Non-pigmented ciliary epithelial cell (primary cell): ENCODE measurements at regions not wholly inside any gene's neighbourhood (a gene's known extent, or its start where the extent isn't known, plus 50 kb on each side); places are given as distances from the start of the nearest gene placed in this dataset.
"Not testable (repeated sequence)": the region's sequence is repeated elsewhere in the genome, so short reads cannot be mapped to it uniquely, and the experiment has no call there.

ENCODE experiments used
- DNase-seq: peaks from one replicate; pipeline ENCODE4 v3.0.0-alpha.2; 2010; ENCODE audit warnings: low read depth

DNA sequence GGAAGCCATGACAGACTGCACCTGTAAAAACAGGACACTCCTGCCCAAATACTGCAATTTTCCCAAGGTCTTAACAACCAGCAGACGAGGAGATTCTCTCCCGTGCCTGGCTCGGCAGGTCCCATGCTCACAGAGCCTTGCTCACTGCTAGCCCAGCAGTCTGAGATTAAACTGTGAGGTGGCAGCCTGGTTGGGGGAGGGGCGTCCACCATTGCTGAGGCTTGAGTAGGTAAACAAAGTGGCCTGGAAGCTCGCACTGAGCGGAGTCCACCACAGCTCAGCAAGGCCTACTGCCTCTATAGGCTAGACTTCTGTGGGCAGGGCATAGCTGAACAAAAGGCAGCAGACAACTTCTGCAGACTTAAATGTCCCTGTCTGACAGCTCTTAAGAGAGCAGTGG is 80.3 kb downstream of the ANXA5 start:
- DNase-seq = not testable (repeated sequence)

DNA sequence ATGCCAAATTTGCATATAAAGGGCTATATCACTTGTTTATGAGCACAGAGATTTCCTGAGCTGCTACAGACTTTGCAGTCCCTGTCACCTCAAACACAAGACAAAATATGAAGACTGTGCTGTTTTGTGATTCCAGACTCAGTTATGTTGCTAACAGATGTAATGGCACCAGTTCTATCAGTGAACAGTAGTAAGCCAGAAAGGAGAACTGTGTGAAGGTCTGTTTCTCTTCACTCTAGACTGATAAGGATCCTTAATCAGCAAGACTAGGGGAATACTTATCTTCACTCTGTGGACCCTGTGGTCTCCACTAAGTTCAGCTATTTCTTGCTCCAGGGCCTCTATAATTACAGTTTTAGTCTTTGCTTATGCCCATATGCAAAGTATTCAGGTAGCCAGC is 82.7 kb downstream of the ANXA5 start:
- no peak for DNase-seq

DNA sequence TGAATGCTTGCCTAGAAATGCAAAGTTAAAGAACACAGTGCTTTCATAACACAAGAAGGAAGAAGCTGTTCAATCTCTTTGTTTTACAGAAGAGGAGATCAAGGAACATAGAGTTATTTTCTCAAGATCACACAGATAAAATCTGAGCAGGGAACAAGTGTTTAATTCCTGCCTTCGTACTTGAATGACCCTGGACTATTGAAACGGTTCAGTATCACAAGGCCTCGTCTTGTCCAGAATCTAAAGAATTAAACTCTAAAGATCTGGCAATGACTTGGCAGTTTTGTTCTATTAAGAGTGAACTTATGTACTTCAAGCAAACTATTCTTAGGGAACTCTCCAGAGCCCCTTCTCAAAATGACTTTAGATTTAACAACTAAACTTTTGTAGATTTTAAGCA is 97.7 kb downstream of the ANXA5 start:
- no peak for DNase-seq

DNA sequence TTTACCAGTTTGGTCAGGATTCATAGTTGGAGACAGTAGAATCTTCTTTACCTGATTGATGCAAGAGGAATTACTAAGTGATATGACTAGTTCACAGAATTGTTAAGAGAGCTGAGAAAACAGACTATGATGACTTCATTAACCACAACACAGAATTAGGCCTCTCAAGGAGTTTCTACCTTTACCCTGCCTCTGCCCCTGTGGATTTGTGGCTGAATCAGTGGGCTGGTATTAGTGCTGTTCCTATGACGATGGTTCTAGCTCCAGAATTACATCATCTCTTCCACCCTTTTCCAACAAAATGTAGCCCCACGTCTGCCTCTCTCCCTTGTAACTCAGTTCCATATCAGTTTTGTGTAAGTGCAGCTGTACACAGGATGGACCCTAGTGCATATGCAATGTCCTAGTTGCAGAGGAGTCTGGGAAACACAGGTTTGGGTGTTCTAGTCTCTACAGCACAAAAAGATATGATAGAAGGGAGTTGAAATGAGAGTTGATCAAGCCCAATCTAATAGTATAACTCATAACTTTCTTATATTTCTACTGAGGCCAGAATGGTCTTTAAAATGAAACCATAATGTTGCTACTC is 99.3 kb downstream of the ANXA5 start:
- DNase-seq = peak; percentile 47

DNA sequence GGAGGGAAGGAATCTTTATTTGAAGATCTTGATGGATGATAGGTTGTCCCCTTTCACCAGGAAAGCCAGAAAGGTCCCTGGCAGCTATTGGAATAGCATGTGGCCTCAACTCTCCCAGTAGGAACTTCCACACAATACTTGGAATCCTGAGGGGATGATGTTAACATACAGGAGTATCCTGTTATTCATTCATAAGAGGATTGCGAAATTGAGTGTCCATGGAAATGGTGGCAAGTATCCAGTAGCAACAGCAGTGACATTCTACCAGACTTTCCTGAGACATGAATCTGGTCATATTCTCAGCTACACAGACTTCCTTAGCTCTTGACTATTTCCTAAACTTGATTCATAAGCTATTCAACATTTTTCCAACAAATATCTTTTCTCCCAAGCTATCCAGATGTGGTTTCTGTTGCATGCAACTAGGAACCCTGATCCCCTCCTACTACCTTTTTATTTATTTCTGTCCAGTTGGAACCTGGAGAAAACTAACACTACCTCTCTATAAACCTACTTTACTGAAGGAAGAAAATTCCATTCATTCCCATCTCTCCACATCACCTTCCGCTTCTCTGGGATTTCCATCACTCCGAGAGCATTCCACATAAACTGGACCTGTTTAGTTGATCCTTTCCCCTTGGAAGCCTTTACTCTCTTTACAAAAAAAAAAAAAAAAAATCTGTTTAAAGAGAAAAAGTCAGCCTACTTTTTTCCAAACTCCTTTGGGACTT is 101.8 kb downstream of the ANXA5 start:
- DNase-seq = peak; percentile 20

DNA sequence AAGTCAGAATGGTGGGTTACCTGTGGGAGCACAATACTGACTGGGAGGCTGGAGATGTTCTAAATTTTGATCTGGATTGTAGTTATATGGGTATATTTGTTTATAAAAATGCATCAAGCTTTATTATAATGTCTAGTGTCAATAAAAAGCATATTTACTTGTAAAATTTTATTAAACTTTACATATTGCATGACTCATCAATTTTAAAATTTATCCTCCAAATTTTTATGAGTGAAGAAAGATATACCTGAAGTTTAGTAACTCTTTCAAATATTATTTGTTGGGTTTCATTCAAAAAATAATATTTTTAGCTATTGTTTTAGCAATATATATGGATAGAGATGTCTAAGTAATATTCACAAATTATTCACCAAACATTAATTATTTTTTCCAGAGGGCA is 103.0 kb downstream of the ANXA5 start:
- no peak for DNase-seq

DNA sequence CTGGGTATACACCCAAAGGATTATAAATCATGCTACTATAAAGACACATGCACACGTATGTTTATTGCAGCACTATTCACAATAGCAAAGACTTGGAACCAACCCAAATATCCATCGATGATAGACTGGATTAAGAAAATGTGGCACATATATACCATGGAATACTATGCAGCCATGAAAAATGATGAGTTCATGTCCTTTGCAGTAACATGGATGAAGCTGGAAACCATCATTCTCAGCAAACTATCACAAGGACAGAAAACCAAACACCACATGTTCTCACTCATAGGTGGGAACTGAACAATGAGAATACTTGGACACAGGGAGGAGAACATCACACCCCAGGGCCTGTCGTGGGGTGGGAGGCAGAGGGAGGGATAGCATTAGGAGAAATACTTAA is 104.5 kb downstream of the ANXA5 start:
- not testable (repeated sequence) for DNase-seq

DNA sequence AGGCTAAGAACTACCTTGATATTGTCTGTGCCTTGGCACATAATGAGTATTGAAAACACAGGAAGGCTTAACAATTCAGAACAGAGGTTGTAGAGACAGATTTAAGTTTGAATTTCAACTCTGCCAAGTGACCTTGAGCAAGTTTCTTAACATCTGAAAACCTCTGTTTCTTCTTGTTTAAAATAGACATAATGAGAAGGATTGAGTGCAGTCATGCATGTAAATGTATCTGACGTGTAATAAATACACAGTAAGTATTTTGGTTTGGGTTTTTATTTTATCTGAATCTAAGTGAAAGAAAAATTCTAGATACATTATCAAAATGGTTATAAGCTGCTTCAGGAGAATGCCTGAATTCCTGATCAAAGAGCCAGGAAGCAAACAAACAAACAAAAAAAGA is 111.9 kb downstream of the ANXA5 start:
- no peak for DNase-seq

DNA sequence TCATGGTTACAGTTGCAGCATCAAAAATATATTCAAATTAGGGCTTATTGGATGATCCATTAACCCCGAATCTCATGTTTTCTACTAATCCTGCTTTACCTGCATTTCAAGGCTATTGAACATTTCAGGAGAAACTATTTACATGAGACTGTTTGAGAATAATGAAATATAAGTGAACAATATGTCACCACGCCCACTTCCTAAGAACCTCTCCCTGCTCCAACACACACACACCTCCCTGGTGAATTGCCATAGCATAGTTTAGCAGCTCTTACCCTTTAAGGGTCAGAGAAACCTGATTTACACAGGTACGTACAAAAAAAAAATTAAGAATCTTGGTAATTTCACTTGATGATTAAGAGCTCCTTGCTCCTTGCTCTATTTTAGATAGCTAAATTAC is 113.4 kb downstream of the ANXA5 start:
- no peak for DNase-seq

DNA sequence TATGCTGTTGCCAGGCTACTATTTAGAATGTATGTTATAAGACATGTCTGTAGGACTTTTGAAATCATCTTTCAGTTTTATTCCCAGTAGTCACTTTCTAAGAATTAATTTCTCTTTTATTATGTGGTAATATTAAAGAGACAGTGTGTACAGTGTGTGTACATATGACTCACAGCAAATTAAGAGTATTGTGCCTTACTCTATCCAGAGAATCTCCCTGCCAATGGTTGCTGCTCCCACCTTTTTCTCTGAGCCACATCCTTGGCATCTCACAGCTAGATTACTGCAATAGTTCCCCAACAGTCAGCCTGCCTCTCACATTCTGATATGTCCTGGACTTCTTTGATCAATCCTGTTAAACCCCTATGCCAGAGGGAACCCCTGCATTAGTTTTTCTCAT is 114.5 kb downstream of the ANXA5 start:
- no peak for DNase-seq

DNA sequence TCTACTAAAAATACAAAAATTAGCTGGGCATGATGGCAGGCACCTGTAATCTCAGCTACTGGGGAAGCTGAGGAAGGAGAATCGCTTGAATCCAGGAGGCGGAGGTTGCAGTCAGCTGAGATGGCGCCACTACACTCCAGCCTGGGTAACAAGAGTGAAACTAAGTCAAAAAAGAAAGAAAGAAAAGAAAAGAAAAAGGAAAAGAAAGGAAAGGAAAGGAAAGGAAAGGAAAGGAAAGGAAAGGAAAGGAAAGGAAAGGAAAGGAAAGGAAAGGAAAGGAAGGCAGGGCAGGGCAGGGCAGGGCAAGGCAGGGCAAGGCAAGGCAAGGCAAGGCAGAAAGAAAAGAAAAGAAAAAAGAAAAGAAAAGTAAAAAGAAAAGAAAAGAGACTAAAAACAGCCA is 121.4 kb downstream of the ANXA5 start:
- DNase-seq = not testable (repeated sequence)

DNA sequence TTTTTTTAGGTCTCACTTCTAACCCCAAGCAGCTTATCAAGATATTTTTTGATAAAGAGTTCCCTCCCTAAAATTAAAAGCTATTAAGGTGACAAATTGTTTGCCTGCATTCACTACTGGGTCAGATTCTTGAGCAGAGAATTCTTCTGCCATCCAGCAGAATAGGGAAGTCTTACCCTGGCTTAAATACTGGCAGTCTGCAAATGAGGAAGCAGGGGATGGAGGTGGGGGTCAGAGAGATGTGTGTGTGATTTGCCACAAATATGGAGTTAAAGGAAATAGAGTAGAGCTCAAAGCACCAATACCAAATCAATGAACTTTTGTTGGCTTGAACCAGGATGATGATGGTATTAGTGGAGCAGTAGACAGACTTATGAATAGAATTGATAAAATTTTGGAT is 122.2 kb downstream of the ANXA5 start:
- no peak for DNase-seq

DNA sequence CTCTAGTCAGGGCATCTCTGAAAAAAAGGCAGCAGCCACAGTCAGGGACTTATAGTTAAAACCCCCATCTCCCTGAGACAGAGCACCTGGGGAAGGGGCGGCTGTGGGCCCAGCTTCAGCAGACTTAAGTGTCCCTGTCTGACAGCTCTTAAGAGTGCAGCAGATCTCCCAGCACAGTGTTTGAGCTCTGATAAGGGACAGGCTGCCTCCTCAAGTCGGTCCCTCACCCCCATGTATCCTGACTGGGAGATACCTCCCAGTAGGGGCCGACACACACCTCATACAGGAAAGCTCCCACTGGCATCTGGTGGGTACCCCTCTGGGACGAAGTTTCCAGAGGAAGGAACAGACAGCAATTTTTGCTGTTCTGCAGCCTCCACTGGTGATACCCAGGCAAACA is 129.0 kb downstream of the ANXA5 start:
- no peak for DNase-seq

DNA sequence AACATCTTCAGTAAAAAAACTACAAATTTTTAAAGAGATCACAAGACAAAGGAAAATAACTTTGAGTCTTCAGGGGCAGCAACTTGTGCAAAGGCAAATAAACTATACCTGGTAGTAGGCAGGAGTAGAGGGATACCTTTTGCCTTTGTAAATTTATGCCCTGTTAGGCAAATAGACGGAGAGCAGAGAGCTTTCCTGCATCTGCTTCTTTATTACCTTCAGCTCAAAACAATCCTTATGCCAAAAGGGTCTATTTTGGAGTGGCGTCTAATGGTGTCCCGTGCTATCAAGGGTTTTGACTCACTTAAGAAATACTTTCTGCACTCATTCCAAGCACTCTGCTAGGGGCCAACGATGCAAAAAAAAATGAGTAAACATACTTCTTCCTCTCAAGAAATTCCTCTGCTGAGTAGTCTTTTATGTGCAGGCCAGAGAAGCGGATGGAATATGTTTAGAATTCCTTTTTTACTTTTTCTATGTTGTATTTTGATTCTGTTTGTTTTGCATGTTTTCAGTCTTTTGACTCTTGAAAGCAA is 131.9 kb downstream of the ANXA5 start:
- DNase-seq = no peak

DNA sequence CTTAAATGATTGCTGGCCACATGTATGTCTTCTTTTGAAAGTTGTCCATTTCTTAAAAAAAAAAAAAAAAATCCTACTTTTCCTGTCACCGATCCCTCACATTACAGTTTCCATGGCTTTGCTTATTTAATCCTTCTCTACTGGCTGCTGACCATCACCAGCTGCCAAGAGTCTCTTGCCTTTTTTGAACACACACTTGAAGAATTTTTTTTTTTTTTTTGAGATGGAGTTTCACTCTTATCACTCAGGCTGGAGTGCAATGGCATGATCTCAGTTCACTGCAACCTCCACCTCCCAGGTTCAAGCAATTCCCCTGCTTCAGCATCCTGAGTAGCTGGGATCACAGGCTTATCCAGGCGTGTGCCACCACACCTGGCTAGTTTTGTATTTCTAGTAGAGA is 134.0 kb downstream of the ANXA5 start:
- DNase-seq = no peak

DNA sequence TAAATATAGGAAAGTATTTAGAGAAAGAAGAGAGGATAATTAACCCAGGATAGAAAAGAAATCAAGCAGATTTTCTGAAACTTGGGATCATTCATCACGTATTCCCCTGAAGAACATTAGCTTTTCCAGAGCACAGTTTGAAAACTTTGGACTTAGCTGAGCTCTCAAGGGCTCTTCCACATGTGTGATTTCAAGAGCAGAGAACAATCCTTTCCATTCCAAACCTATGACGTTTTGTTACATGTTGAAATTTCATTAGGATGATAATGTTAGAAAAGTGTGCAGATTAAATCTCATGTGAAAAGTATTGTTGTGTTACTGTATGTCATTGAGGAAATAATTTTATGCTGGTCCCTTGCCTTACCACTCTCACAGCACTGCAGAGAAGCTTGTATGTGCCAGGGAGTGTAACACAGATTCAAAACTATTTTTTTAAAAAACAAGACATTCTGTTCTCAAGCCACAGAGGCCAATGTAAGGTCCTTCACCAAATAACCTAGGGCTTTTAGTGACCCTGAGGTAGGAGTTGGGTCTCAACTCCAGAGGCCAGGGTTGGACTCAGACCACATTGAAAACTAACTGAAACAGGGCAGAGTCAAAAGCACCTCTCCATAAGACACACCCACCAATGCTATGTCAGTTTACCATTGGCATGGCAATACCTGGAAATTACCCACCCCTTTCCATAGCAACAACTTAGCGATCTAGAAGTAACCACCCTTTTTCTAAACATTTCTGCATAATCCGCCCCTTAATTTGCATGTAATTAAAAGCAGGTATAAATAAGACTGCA is 141.3 kb downstream of the ANXA5 start:
- no peak for DNase-seq

DNA sequence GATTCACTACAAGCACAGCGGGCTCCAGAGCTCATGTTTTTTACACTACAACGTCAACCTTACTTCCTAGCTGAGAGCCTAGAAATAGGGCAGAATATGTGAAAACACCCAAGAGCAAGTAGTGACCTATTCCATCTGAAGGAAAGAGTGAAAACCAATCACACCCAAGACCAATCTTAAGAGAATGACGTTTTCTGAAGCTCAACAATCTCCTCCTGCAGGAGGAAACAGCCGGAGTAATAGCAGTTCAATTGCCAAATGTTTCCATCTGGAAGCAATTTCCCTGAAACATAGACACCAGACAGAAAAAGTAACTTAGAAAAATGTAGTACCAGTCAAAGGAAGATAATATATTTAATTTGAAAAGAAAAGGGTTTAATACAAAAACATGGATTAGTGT is 142.4 kb downstream of the ANXA5 start:
- no peak for DNase-seq

DNA sequence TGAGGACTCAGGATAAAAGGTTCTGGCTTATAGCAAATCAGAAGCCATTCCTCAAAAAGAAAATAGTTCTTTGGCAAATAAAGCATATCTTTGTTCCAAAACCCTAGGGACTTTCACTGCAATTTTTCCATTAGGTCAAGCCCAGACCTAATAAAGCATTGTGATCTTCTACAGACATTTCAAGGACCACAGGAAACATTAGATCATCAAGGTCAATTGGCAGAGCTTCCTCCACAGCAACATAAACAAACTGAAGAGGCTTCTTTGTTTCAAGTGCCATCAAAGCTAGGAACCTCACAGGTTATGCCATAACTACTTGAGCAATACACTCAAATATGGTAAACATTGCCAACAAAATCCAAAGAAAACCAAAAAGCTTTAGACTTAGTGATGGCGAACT is 144.9 kb downstream of the ANXA5 start:
- DNase-seq = no peak

DNA sequence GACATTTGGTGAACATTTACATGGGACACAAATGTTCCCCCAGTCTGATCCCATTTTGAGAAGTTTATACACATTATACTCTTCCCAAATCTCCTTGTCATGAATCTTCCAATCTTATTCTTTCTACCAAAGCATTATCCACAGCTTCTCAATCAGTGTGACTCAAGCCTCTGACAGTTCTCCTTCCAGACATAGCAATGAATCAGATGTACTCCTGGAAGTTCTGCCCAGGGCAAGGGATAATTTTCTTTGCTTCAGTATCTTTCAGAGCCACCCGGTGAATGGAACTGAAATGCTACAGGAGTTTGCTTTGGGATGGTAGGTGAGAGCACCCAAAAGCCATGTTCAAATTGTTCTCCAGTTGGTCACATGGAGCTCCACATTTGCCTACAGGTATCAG is 145.5 kb downstream of the ANXA5 start:
- no peak for DNase-seq

DNA sequence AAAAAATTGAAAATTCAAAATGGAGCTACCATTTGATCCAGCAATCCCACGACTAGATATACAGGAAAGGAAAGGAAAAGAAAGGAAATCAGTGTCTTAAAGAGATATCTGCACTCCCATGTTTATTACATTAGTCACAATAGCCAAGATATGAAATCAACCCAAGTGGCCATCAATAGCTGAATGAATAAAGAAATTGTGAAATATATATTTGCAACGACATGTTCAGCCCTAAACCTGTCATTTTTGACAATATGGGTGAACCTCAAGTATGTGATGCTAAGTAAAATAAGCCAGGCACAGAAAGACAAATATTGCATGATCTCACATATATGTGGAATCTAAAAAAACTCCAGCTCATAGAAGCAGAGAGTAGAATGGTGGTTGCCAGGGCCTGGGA is 155.1 kb downstream of the ANXA5 start:
- no peak for DNase-seq

DNA sequence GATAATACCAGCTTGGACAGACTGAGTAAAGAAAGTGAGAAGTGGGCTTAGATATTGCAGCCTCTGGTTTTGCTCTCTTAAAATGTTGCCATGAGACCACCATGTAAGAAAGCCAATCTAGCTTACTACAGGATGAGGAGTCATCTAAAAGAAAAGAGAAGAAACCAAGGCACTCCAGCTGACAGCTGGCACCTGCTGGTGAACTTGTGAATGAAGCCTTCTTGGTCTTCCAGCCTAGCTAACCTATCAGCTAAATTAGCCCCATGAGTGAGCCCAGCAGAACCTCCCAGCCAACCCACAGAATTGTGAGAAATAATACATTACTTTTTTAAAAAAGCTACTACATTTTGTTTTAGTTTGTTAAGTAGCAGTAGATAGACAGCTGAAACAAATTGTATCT is 154.5 kb upstream of the QRFPR start:
- no peak for DNase-seq

DNA sequence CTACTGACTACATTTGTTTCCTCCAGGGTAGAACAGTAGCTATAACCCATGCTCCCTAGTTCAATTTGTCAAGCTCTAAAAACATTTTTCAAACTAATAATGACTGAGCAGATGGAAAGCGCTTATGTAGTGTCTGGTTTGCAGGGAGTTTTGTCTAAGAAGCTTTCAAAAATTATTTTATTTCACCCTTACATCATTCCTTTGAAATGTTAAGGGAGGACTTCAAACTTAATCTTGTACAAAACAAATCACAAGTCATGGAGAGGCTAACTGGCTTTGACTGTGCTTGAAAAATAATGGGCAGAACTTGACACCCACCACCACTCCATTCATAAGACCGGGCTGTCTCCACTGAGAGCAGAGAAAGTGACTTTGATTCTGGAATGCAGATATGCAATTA is 153.4 kb upstream of the QRFPR start:
- DNase-seq = no peak

DNA sequence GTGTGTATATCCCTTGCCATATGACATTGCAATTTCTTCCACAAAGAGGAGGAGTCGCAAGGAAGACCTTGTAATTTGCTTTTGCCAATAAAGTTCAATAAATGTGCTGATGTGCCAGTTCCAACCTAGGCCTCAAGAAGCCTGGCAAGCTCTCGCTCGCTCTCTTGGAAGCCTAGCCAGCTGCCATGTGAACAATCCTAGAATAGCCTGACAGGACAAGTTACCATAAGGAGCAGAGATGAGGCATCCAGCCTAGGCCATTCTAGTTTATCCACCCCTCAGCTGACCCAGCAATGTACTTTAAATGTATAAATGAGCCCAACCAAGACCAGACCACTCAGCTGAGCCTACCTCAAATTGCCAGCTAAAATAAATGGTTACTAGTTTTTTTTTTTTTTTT is 145.7 kb upstream of the QRFPR start:
- DNase-seq = no peak
